ENCODE measurements at regions not wholly inside any gene's neighbourhood (a gene's known extent, or its start where the extent isn't known, plus 50 kb on each side); places are given as distances from the start of the nearest gene placed in this dataset.

GRCh38 chr10:78320506-78320905, 286.8 kb downstream of the RPS24 start:
- H3K27ac ChIP-seq = no peak overlapping the region
- DNase-seq (ENCODE audit: low spot score) = no peak
- no peak overlapping the region for H3K4me3 ChIP-seq
- no peak for TF ChIP-seq CTCF (IDR thresholded peaks at IDR 0.05)

GRCh38 chr10:78321000-78321399, 287.3 kb downstream of the RPS24 start:
- TF ChIP-seq CTCF (IDR thresholded peaks at IDR 0.05) = no peak
- no peak for DNase-seq (ENCODE audit: low spot score)
- Histone ChIP-seq H3K27ac (no peak overlapping the region), H3K4me3 (no peak overlapping the region)

GRCh38 chr10:78321500-78321899, 287.8 kb downstream of the RPS24 start:
- TF ChIP-seq CTCF (IDR thresholded peaks at IDR 0.05) = no peak
- H3K4me3 ChIP-seq = no peak overlapping the region
- peak; percentile 38 for DNase-seq (ENCODE audit: low spot score)
- H3K27ac ChIP-seq = no peak overlapping the region

GRCh38 chr10:78326372-78326771, 292.7 kb downstream of the RPS24 start:
- no peak for DNase-seq (ENCODE audit: low spot score)
- H3K27ac ChIP-seq = no peak overlapping the region
- no peak for TF ChIP-seq CTCF (IDR thresholded peaks at IDR 0.05)
- H3K4me3 ChIP-seq = no peak overlapping the region

- DNase-seq (ENCODE audit: low spot score) = peak; percentile 41
- Histone ChIP-seq H3K27ac (no peak overlapping the region), H3K4me3 (no peak overlapping the region)
- no peak for TF ChIP-seq CTCF (IDR thresholded peaks at IDR 0.05)
These were observed 294.3 kb downstream of the RPS24 start for GRCh38 chr10:78327778-78328591.

- no peak overlapping the region for H3K27ac ChIP-seq
- peak; percentile 57 for DNase-seq (ENCODE audit: low spot score)
- H3K4me3 ChIP-seq = no peak overlapping the region
- TF ChIP-seq CTCF (IDR thresholded peaks at IDR 0.05) = no peak
These were observed 295.1 kb downstream of the RPS24 start for GRCh38 chr10:78328592-78329404.

Measured in coronary artery (tissue), 2 donors.